HG03280 (cell line): ENCODE measurements at regions not wholly inside any gene's neighbourhood (a gene's known extent, or its start where the extent isn't known, plus 50 kb on each side); places are given as distances from the start of the nearest gene placed in this dataset.

Source experiments
- ATAC-seq: cut with Tn5 transposase; IDR thresholded peaks from one replicate; pipeline ENCODE4 v1.9.1; 2021; ENCODE audit warnings: mild to moderate bottlenecking, moderate library complexity; ENCODE audit not compliant: unreplicated experiment

GRCh38 chr7:52085610-52086009 is 769.0 kb upstream of the COBL start:
- no peak for ATAC-seq

GRCh38 chr7:52080493-52080892 is 763.9 kb upstream of the COBL start:
- ATAC-seq = no peak

GRCh38 chr7:52079726-52080125 is 763.1 kb upstream of the COBL start:
- ATAC-seq = no peak

- no peak for ATAC-seq
Measured at GRCh38 chr7:52077571-52077970, 761.0 kb upstream of the COBL start.

GRCh38 chr7:52074912-52075311 is 758.3 kb upstream of the COBL start:
- no peak for ATAC-seq

- ATAC-seq = no peak
Measured at GRCh38 chr7:52074071-52074470, 757.5 kb upstream of the COBL start.

GRCh38 chr7:52071744-52072143 is 755.1 kb upstream of the COBL start:
- no peak for ATAC-seq

- ATAC-seq = no peak
Measured at GRCh38 chr7:52064493-52064892, 747.9 kb upstream of the COBL start.

- no peak for ATAC-seq
Measured at GRCh38 chr7:52061666-52062065, 745.1 kb upstream of the COBL start.

GRCh38 chr7:52053525-52053924 is 736.9 kb upstream of the COBL start:
- ATAC-seq = no peak

GRCh38 chr7:52030722-52031121 is 714.1 kb upstream of the COBL start:
- ATAC-seq = no peak

GRCh38 chr7:52026140-52026539 is 709.5 kb upstream of the COBL start:
- no peak for ATAC-seq

- no peak for ATAC-seq
Measured at GRCh38 chr7:52021343-52021742, 704.7 kb upstream of the COBL start.

GRCh38 chr7:52018680-52019054 is 702.1 kb upstream of the COBL start:
- no peak for ATAC-seq

- no peak for ATAC-seq
Measured at GRCh38 chr7:52017802-52018679, 701.4 kb upstream of the COBL start.

GRCh38 chr7:52009181-52009580 is 692.6 kb upstream of the COBL start:
- ATAC-seq = no peak

- ATAC-seq = no peak
Measured at GRCh38 chr7:52006674-52007073, 690.1 kb upstream of the COBL start.

- ATAC-seq = no peak
Measured at GRCh38 chr7:52005613-52006012, 689.0 kb upstream of the COBL start.

GRCh38 chr7:51995596-51996179 is 679.1 kb upstream of the COBL start:
- ATAC-seq = no peak

GRCh38 chr7:51982653-51983052 is 666.0 kb upstream of the COBL start:
- ATAC-seq = no peak

GRCh38 chr7:51980812-51981211 is 664.2 kb upstream of the COBL start:
- ATAC-seq = no peak

GRCh38 chr7:51980313-51980712 is 663.7 kb upstream of the COBL start:
- no peak for ATAC-seq

GRCh38 chr7:51977913-51978312 is 661.3 kb upstream of the COBL start:
- no peak for ATAC-seq
